ENCODE measurements at regions not wholly inside any gene's neighbourhood (a gene's known extent, or its start where the extent isn't known, plus 50 kb on each side); places are given as distances from the start of the nearest gene placed in this dataset.
"Not testable (repeated sequence)": the region's sequence is repeated elsewhere in the genome, so short reads cannot be mapped to it uniquely, and the experiment has no call there.

DNA sequence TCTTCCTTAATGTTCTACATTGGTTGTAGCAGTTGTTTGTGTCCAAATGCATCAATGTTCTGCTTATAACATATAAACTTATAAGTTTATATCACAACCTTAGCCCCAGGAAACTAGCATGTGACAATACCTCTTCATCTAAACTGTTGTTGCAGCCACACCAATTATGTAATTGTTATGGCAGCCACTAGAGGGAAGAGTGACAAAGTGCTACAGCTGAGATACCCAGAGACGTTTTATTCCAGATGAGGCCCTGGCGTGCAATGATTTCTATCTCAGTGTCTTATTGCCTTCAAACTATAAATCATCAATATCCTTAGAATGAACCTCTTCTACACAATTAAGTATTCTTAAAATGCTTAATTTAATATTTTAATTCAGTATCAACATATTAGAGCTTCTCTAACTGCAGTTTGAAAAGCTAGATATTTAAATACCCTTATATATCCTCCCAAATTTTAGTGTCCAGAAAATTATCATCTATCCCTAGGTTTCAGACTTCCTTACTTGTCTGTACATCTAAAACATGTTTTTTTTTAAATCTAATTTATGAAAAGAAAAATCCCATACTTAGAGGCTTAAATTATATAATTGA, 171.6 kb downstream of the PCDH10 start:
- DNase-seq (ENCODE audit: low spot score): peak; percentile 2

GRCh38 chr4:133316909-133317308, 167.8 kb downstream of the PCDH10 start:
- DNase-seq (ENCODE audit: low spot score): no peak

GRCh38 chr4:133314991-133315390, 165.9 kb downstream of the PCDH10 start:
- DNase-seq (ENCODE audit: low spot score): no peak

DNA sequence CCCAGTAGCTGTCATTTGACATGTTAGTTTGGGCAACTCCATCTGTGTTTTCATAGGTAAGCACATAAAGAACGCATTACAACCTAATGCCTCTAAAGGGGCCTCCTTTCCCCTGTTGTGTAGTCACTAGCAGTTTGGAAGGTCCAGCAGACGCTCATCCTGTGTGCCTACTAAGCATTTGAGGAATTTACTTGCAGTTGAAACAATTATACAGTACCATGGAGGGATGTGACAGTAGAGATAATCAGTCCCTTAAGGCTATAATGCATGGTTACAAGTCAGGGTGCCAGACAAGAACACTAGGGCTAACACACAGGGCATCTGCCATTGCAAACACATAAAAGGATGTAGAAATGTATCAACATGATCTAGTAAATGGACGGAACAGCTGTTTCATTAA, 138.3 kb downstream of the PCDH10 start:
- DNase-seq (ENCODE audit: low spot score): no peak

DNA sequence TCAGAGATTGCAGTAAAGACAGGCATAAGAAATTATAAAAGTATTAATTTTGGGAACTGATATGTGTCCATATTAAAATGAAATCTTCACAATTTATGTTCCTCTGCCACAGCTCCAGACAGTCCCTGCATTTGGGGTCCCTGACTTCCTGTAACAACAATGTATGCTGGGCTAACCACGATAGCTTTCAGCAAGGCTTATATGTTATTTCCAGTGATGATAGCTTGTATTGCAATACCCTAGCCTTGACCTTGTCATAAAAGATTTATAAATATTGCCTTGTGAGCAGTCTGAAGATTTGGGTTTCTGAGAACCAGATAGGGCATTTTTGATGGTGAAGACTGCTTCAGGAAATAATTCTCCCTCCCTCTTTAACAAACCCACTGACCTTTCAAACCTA, 129.5 kb downstream of the PCDH10 start:
- no peak for DNase-seq (ENCODE audit: low spot score)

GRCh38 chr4:133277940-133278339, 128.8 kb downstream of the PCDH10 start:
- DNase-seq (ENCODE audit: low spot score): not testable (repeated sequence)

GRCh38 chr4:133275246-133275645, 126.2 kb downstream of the PCDH10 start:
- DNase-seq (ENCODE audit: low spot score): no peak

- DNase-seq (ENCODE audit: low spot score): no peak
Observed at GRCh38 chr4:133273401-133273800, 124.3 kb downstream of the PCDH10 start.

DNA sequence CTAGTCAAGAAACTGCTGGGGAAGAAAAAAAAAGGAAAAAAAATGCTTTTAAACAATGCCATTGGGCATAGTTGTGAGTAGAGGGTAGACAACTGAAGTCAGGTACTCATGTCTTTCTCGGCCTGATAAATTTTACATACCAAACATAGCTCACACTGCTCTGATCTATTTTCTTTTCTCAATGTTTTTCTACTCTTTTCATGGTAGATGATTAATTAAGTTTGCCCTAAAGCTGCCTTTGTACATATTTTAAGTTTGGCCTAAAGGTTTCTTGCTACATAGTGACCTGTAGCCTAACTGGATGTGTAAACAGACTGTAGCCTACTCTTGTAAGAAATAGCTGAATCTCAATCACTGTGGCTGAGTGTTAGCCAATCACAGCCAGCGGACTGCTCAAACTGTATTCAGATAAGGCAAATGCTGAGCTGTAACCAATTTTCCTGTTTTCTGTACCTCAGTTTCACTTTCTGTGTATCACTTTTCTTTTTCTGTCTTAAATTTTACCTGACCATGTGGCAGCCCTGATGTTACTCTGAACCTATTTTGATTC, 121.0 kb downstream of the PCDH10 start:
- no peak for DNase-seq (ENCODE audit: low spot score)

- no peak for DNase-seq (ENCODE audit: low spot score)
Observed at GRCh38 chr4:133268205-133268604, 119.1 kb downstream of the PCDH10 start.

DNA sequence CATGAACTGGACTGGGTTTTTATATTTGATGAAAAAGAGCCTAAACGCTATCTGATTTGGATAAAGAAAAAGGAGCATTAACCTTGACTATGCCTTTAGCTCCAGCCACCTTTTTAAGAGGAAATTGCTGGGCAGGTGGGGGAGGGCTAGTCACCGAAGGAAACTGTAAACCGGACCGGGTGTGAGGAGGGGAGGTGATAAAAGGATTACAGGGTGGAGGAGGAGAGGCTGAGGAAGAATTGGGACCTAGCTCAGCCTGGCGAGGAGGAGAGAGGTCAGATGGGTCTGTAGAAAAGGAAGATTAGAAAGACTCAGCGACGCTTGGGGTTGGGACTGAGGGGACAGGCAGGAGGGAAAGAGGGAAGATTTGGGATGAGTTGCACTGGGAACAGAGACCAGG, 118.4 kb downstream of the PCDH10 start:
- DNase-seq (ENCODE audit: low spot score): not testable (repeated sequence)

GRCh38 chr4:133266966-133267365, 117.9 kb downstream of the PCDH10 start:
- not testable (repeated sequence) for DNase-seq (ENCODE audit: low spot score)

DNA sequence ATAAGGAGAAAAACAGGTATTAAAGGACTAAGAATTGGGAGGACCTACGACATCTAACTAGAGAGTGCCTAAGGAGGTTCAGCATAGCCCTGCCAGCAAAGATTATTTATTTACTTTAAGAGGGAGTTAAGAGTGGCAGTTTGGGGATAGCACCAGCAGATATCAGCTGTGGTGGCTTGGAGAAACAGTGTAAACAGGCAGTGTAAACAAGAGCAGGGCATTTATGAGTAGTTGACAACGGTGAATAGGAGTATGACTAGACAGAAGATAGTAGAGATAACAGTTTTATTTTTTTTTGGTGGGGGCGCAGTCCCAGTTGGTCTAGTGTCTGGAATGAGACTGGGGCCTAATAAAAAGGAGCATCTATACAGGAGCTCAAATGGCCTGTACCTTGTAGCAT, 115.2 kb downstream of the PCDH10 start:
- DNase-seq (ENCODE audit: low spot score): not testable (repeated sequence)

- DNase-seq (ENCODE audit: low spot score): no peak
Observed at GRCh38 chr4:133263104-133263503, 114.0 kb downstream of the PCDH10 start.

GRCh38 chr4:133247861-133248260, 98.8 kb downstream of the PCDH10 start:
- no peak for DNase-seq (ENCODE audit: low spot score)

DNA sequence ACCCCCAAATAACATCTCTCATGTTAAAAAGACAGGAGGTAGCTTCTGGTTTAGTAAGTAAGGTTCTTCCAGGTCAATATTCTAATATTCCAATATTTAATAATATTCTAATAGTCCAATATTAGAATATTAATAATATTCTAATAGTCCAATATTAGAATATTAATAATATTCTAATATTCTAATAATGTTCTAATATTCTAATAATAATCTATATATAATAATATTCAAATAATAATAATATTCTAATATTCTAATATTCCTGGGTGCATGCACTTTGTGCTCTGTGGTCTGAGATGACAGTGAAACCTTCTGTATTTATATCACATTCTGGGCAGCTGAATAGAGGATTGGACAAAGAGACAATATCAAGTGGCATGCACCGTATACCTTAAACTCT, 96.1 kb downstream of the PCDH10 start:
- DNase-seq (ENCODE audit: low spot score): no peak

Measured in SW480 (cell line).